Right lobe of liver (tissue), 6 donors: ENCODE measurements at regions not wholly inside any gene's neighbourhood (a gene's known extent, or its start where the extent isn't known, plus 50 kb on each side); places are given as distances from the start of the nearest gene placed in this dataset.
A peak's percentile ranks its signal among the peaks of the same experiment; 100 is the strongest.

Experiments used
- ATAC-seq, 4 donors: fragments of 200-7000 bp; cut with Tn5 transposase; one replicate each; pipeline ENCODE4 v1.9.1; 2020; ENCODE audit warnings: mild to moderate bottlenecking in 4 of 4, moderate library complexity in 4 of 4
- DNase-seq, 3 donors: peaks; one replicate each; pipeline ENCODE4 v3.0.0-alpha.2; 2020
- H3K27ac ChIP-seq, 3 donors: fragments of 200-600 bp; one replicate each; pipeline ENCODE4 v1.8.0; 2022
- H3K27me3 ChIP-seq, 2 donors: fragments of 200-600 bp; one replicate each; pipeline ENCODE4 v1.8.0; 2022
- H3K36me3 ChIP-seq, 4 donors: fragments of 200-600 bp; sonication (generic) in 1 of 4; one replicate each; pipeline versions ENCODE4 v1.5.1 to v1.8.0; 2017 to 2022; ENCODE audit warnings: control low read depth in 1 of 4
- H3K4me1 ChIP-seq, 4 donors: fragments of 200-600 bp; sonication (generic) in 1 of 4; one replicate each; pipeline versions ENCODE4 v1.5.1 to v1.8.0; 2017 to 2022; ENCODE audit warnings: control low read depth in 1 of 4
- H3K4me3 ChIP-seq, 3 donors: fragments of 200-600 bp; one replicate each; pipeline ENCODE4 v1.8.0; 2022
- H3K9me3 ChIP-seq, 4 donors: fragments of 200-600 bp; sonication (generic) in 1 of 4; one replicate each; pipeline versions ENCODE4 v1.5.1 to v1.8.0; 2017 to 2022; ENCODE audit warnings: control low read depth in 1 of 4
- POLR2A ChIP-seq: fragments of 450-650 bp; IDR thresholded peaks from one replicate; pipeline ENCODE4 v1.6.1; 2017; ENCODE audit warnings: antibody characterized with exemption, mild to moderate bottlenecking
- WGBS: methylation state at CpG from one replicate; pipeline ENCODE4 v1.1.6; 2018; ENCODE audit warnings: low coverage, low lambda C conversion rate; ENCODE audit not compliant: insufficient coverage; ENCODE audit errors: missing lambda C conversion rate; 5-methylcytosine and 5-hydroxymethylcytosine counted together
- intact Hi-C, 2 donors: fragments of 100-400 bp; cut with DNase I; formaldehyde crosslinking; loops; one replicate each; pipeline versions ENCODE4 v1.11.2 to v1.14.1; 2022
- TF ChIP-seq, protein P1 (sequence below), 4 donors: fragments of 200-600 bp in 3 of 4; fragments of 450-650 bp in 1 of 4; IDR thresholded peaks; one replicate each; pipeline versions ENCODE4 v1.5.1 to v1.8.0; 2016 to 2022; ENCODE audit warnings: antibody characterized with exemption in 4 of 4, mild to moderate bottlenecking in 2 of 4
- donor health status: DM: no; HTN: yes; CAD: no.
- donor health status: DM: no; HTN: no; CAD: no.
- donor health status: DM: no; HTN: no; CAD: no.
- donor health status: DM: no; HTN: yes; CAD: no.
- donor health status: DM: no; HTN: yes; CAD: no.

DNA sequence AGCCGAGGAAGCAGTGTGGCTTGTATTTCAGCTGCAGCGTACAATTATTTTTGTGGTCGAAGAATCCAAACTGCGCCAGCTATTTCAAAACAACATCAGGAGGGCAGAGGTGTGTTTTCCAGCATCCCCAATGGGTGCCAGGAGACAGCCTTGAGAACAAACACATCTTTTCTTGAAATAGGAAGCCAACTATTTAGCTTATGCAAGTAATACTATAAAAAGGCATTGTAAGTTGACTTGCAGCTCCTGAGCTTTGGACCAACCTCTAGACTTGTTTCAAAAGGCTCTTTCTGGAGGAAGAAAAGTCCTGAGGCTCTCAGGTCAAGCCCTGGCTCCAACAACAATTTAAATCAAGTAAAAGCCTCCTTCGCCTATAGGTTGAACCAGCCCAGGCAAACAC lies 86.6 kb upstream of the HNF1B start:
- DNase-seq (no peak), ATAC-seq (no peak)
- Histone ChIP-seq H3K36me3 (no peaks in the 10 kb centered on the region), H3K9me3 (no peaks in the 10 kb centered on the region), H3K27ac (no peak overlapping the region), H3K4me3 (no peak overlapping the region), H3K4me1 (peaks cover 0 to 3% (median 0%) of the 10 kb centered on the region in 4 donors), H3K27me3 (no peaks in the 10 kb centered on the region)
- TF ChIP-seq POLR2A: no peak
- TF ChIP-seq, protein P1, sequence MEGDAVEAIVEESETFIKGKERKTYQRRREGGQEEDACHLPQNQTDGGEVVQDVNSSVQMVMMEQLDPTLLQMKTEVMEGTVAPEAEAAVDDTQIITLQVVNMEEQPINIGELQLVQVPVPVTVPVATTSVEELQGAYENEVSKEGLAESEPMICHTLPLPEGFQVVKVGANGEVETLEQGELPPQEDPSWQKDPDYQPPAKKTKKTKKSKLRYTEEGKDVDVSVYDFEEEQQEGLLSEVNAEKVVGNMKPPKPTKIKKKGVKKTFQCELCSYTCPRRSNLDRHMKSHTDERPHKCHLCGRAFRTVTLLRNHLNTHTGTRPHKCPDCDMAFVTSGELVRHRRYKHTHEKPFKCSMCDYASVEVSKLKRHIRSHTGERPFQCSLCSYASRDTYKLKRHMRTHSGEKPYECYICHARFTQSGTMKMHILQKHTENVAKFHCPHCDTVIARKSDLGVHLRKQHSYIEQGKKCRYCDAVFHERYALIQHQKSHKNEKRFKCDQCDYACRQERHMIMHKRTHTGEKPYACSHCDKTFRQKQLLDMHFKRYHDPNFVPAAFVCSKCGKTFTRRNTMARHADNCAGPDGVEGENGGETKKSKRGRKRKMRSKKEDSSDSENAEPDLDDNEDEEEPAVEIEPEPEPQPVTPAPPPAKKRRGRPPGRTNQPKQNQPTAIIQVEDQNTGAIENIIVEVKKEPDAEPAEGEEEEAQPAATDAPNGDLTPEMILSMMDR (IDR thresholded peaks at IDR 0.05): no peak
- WGBS: 97% methylated on average over 5 of the region's 5 CpGs
- intact Hi-C loops: no loop called here

DNA sequence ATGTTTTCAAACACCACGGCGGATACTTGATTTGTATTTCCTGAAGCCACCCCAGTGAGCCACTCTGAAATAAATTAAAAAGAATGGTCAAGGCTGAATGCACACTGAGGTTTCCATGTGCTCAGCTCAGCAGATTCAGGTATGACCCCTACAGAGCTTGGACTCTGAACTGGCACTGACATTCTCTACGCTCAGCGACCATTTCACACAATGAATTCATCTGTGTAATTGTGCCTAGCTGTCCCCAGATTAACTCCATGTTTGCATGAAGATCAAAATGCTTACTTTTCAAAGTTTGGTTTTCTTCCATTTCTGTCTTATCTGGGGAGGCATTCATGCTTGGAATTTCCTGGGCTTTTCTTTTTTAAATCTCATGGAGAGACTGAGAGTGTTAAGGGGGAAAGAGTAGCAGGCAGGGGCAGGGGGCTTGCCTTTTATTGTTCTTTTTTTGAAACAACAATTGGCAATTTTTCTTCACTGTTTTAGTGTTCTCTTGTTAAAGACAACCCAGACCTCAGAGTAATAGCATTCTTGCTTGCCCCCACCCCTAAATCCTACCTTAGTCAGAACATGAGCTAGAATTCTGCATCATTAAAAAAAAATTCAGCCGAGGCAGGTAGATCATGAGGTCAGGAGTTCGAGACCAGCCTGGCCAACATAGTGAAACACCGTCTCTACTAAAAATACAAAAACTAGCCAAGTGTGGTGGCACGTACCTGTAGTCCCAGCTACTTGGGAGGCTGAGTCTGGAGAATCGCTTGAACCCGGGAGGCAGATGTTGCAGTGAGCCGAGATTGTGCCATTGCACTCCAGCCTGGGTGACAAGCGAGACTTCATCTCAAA lies 85.5 kb upstream of the HNF1B start:
- WGBS: 64% methylated on average over 12 of the region's 12 CpGs
- H3K4me3 ChIP-seq: no peak overlapping the region
- H3K27ac ChIP-seq: no peak overlapping the region
- peak in 1 of 3 donors; percentile 1 for DNase-seq
- H3K4me1 ChIP-seq: peaks cover 0 to 3% (median 0%) of the 10 kb centered on the region in 4 donors
- no peaks in the 10 kb centered on the region for H3K36me3 ChIP-seq
- no peaks in the 10 kb centered on the region for H3K9me3 ChIP-seq
- no peaks in the 10 kb centered on the region for H3K27me3 ChIP-seq
- no peak for TF ChIP-seq POLR2A
- TF ChIP-seq, protein P1 (IDR thresholded peaks at IDR 0.05): no peak
- no peak for ATAC-seq
- intact Hi-C loops: no loop called here

DNA sequence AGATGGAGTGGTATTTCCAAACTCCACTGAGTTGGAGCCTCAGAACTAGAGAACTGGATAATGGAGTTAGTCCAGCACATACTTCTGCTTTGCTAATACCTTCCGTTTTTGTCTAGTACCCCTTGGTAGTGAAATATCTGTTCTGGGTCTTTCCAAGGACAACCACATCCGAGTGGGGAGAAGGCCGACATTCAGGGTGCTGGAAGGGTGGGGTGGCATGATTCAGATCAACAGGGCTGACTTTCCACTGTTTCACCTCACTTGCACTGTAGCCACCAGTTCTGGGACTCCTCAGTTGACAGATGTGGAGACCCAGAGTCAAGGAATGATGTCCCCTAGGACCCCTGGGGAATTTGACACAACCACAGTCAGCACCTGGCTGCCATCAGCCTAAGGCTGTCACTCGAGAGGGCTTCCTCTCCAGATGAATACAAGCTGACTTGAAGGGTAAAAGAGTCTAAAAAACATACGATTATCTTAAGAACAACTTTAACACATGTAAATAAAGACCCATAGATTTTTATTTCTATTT lies 84.8 kb upstream of the HNF1B start:
- no peaks in the 10 kb centered on the region for H3K36me3 ChIP-seq
- intact Hi-C loops: no loop called here
- WGBS: 51% methylated on average over 3 of the region's 5 CpGs
- H3K27ac ChIP-seq: no peak overlapping the region
- no peak for TF ChIP-seq POLR2A
- no peak overlapping the region for H3K4me3 ChIP-seq
- H3K9me3 ChIP-seq: no peaks in the 10 kb centered on the region
- H3K27me3 ChIP-seq: no peaks in the 10 kb centered on the region
- peaks cover 0 to 5% (median 3%) of the 10 kb centered on the region in 4 donors for H3K4me1 ChIP-seq
- DNase-seq (peak in 1 of 3 donors; percentile 9), ATAC-seq (peak in 1 of 4 donors; percentile 30)

DNA sequence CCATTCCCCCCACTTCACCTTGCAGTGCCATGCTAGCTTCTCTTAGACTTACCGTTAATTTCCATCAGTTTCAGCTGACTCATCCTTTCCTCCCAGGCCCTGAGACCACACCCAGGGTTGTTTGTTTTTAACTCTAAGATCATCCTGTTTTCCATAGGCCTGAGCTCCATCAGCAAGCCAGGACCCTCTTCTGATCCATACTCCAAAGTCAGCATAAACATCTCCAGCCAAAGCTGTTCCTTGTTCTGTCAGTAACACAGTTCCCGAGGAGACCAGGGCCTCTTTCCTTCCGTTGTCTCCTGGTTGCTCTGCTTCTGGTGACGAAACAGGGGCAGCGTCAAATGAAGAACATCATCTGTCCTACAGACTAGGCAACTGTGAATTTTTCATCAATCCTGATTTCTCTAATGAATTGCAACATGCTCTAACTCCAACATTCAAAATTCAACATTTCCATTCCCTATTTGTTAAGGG lies 83.8 kb upstream of the HNF1B start:
- intact Hi-C loops: no loop called here
- no peak overlapping the region for H3K27ac ChIP-seq
- H3K36me3 ChIP-seq: no peaks in the 10 kb centered on the region
- DNase-seq (no peak), ATAC-seq (peak in 2 of 4 donors; percentile 23 to 25)
- no peak overlapping the region for H3K4me3 ChIP-seq
- H3K27me3 ChIP-seq: no peaks in the 10 kb centered on the region
- peaks cover 0 to 11% (median 6%) of the 10 kb centered on the region in 4 donors for H3K4me1 ChIP-seq
- TF ChIP-seq, protein P1 (IDR thresholded peaks at IDR 0.05): no peak
- no peak for TF ChIP-seq POLR2A
- WGBS: 58% methylated on average over 5 of the region's 5 CpGs
- H3K9me3 ChIP-seq: no peaks in the 10 kb centered on the region
